ENCODE measurements at regions not wholly inside any gene's neighbourhood (a gene's known extent, or its start where the extent isn't known, plus 50 kb on each side); places are given as distances from the start of the nearest gene placed in this dataset.

- no peaks in the 10 kb centered on the region for H3K27me3 ChIP-seq
- no peaks in the 10 kb centered on the region for H3F3A ChIP-seq (ENCODE audit: low read depth)
- no peak overlapping the region for H2AFZ ChIP-seq (replicated peaks)
- H3K79me2 ChIP-seq (ENCODE audit: low read depth) = no peaks in the 10 kb centered on the region
- Mint-ChIP-seq H3K27me3 (ENCODE audit: insufficient read depth, low read depth) (peaks cover 2% of the 10 kb centered on the region), H3K36me3 (no peaks in the 10 kb centered on the region), H3K27ac (no peak overlapping the region), H3K4me3 (no peak overlapping the region), H3K4me1 (peaks cover 14% of the 10 kb centered on the region), H3K9me3 (no peaks in the 10 kb centered on the region)
- H3K4me1 ChIP-seq = peaks cover 16% of the 10 kb centered on the region
- H3K36me3 ChIP-seq = no peaks in the 10 kb centered on the region
- H3K9me3 ChIP-seq (ENCODE audit: low read depth) = no peaks in the 10 kb centered on the region
- H3K27ac ChIP-seq = no peak overlapping the region
- no peak overlapping the region for H3K9ac ChIP-seq
- TF ChIP-seq EZH2 (IDR thresholded peaks at IDR 0.05) = no peak
- no peak for TF ChIP-seq CTCF (IDR thresholded peaks at IDR 0.05)
- no peak for TF ChIP-seq EZH2phosphoT487 (IDR thresholded peaks at IDR 0.05)
- no peaks in the 10 kb centered on the region for H4K20me1 ChIP-seq (ENCODE audit: low read depth)
- H3K4me3 ChIP-seq = no peak overlapping the region
- H3K4me2 ChIP-seq = no peak overlapping the region
- no peak for DNase-seq (ENCODE audit: low spot score)
These were observed 197.3 kb upstream of the C9orf72 start for GRCh38 chr9:27770541-27770940.

GRCh38 chr9:27771803-27772545, 198.7 kb upstream of the C9orf72 start:
- TF ChIP-seq EZH2phosphoT487 (IDR thresholded peaks at IDR 0.05) = no peak
- no peak for TF ChIP-seq CTCF (IDR thresholded peaks at IDR 0.05)
- TF ChIP-seq EZH2 (IDR thresholded peaks at IDR 0.05) = no peak
- peaks cover 2% of the 10 kb centered on the region for H3K27me3 Mint-ChIP-seq (ENCODE audit: insufficient read depth, low read depth)
- no peaks in the 10 kb centered on the region for H3K27me3 ChIP-seq
- H3K27ac ChIP-seq = no peak overlapping the region
- no peak overlapping the region for H3K9ac ChIP-seq
- H3K36me3 Mint-ChIP-seq = no peaks in the 10 kb centered on the region
- H3K9me3 ChIP-seq (ENCODE audit: low read depth) = no peaks in the 10 kb centered on the region
- no peaks in the 10 kb centered on the region for H3K79me2 ChIP-seq (ENCODE audit: low read depth)
- H3F3A ChIP-seq (ENCODE audit: low read depth) = no peaks in the 10 kb centered on the region
- H3K27ac Mint-ChIP-seq = no peak overlapping the region
- H3K36me3 ChIP-seq = no peaks in the 10 kb centered on the region
- peaks cover 4% of the 10 kb centered on the region for H3K4me1 Mint-ChIP-seq
- H3K4me3 Mint-ChIP-seq = no peak overlapping the region
- no peak overlapping the region for H3K4me3 ChIP-seq
- peak; percentile 37 for DNase-seq (ENCODE audit: low spot score)
- H2AFZ ChIP-seq (replicated peaks) = peak overlapping the region; percentile 17
- H3K4me2 ChIP-seq = peak overlapping the region; percentile 23
- H3K4me1 ChIP-seq = peaks cover 12% of the 10 kb centered on the region
- no peaks in the 10 kb centered on the region for H4K20me1 ChIP-seq (ENCODE audit: low read depth)
- no peaks in the 10 kb centered on the region for H3K9me3 Mint-ChIP-seq

- no peaks in the 10 kb centered on the region for H3K27me3 ChIP-seq
- H3K36me3 ChIP-seq = no peaks in the 10 kb centered on the region
- H3K36me3 Mint-ChIP-seq = no peaks in the 10 kb centered on the region
- no peaks in the 10 kb centered on the region for H3K4me1 ChIP-seq
- H3K79me2 ChIP-seq (ENCODE audit: low read depth) = no peaks in the 10 kb centered on the region
- no peak overlapping the region for H3K4me3 ChIP-seq
- H3K27ac ChIP-seq = no peak overlapping the region
- DNase-seq (ENCODE audit: low spot score) = no peak
- H3K4me2 ChIP-seq = no peak overlapping the region
- TF ChIP-seq EZH2 (IDR thresholded peaks at IDR 0.05) (no peak), EZH2phosphoT487 (IDR thresholded peaks at IDR 0.05) (no peak), CTCF (IDR thresholded peaks at IDR 0.05) (no peak)
- H3K27ac Mint-ChIP-seq = no peak overlapping the region
- peaks cover 42% of the 10 kb centered on the region for H3K9me3 Mint-ChIP-seq
- no peaks in the 10 kb centered on the region for H3F3A ChIP-seq (ENCODE audit: low read depth)
- no peak overlapping the region for H3K4me3 Mint-ChIP-seq
- no peaks in the 10 kb centered on the region for H3K9me3 ChIP-seq (ENCODE audit: low read depth)
- H2AFZ ChIP-seq (replicated peaks) = no peak overlapping the region
- no peaks in the 10 kb centered on the region for H3K27me3 Mint-ChIP-seq (ENCODE audit: insufficient read depth, low read depth)
- no peak overlapping the region for H3K9ac ChIP-seq
- H3K4me1 Mint-ChIP-seq = no peaks in the 10 kb centered on the region
- no peaks in the 10 kb centered on the region for H4K20me1 ChIP-seq (ENCODE audit: low read depth)
These were observed 211.8 kb upstream of the C9orf72 start for GRCh38 chr9:27784847-27785713.

Data from neural progenitor cell (in vitro differentiated cells).